Ovary (tissue), 7 donors: ENCODE measurements at regions not wholly inside any gene's neighbourhood (a gene's known extent, or its start where the extent isn't known, plus 50 kb on each side); places are given as distances from the start of the nearest gene placed in this dataset.

Source experiments
- DNase-seq, 5 donors: peaks; one replicate each; pipeline ENCODE4 v3.0.0-alpha.2; 2019 to 2020
- H3K27ac ChIP-seq, 2 donors: fragments of 200-600 bp; one replicate each; pipeline versions ENCODE4 v1.5.1 to v1.8.0; 2019 to 2022
- H3K27me3 ChIP-seq: fragments of 200-600 bp; one replicate; pipeline ENCODE4 v1.8.0; 2022
- H3K36me3 ChIP-seq: fragments of 200-600 bp; sonication (generic); one replicate; pipeline ENCODE4 v1.5.1; 2019
- H3K4me1 ChIP-seq: one replicate; pipeline ENCODE4 v1.8.1; 2013; ENCODE audit warnings: mild to moderate bottlenecking, moderate library complexity; ENCODE audit not compliant: insufficient read depth
- H3K4me3 ChIP-seq: fragments of 200-600 bp; sonication (generic); one replicate; pipeline ENCODE4 v1.5.1; 2017
- H3K9me3 ChIP-seq, 2 donors: fragments of 200-600 bp in 1 of 2; sonication (generic) in 1 of 2; one replicate each; pipeline versions ENCODE4 v1.5.1 to v1.8.1; 2013 to 2019; ENCODE audit warnings: mild to moderate bottlenecking in 1 of 2, moderate library complexity in 1 of 2
- EP300 ChIP-seq: sonication (generic); formaldehyde crosslinking; IDR thresholded peaks from one replicate; pipeline ENCODE4 v1.6.1; 2017; ENCODE audit warnings: antibody characterized with exemption
- POLR2A ChIP-seq: fragments of 450-650 bp; IDR thresholded peaks from one replicate; pipeline ENCODE4 v1.6.1; 2017; ENCODE audit warnings: antibody characterized with exemption, mild to moderate bottlenecking, moderate library complexity
- WGBS, 3 donors: extraction: QIAGEN DNeasy Blood & Tissue Kit in 1 of 3; methylation state at CpG; one replicate each; pipeline versions ENCODE4 v1.1.5 to v1.1.7; 2013 to 2017; 5-methylcytosine and 5-hydroxymethylcytosine counted together
- intact Hi-C, 4 donors: fragments of 100-400 bp; cut with DNase I; formaldehyde crosslinking; loops; one replicate each; pipeline versions ENCODE4 v1.11.0 to v1.15.1; 2022 to 2023
- TF ChIP-seq, protein P1 (sequence below), 3 donors: fragments of 450-650 bp in 2 of 3; fragments of 200-600 bp in 1 of 3; IDR thresholded peaks; one replicate each; pipeline versions ENCODE4 v1.5.1 to v1.8.0; 2016 to 2022; ENCODE audit warnings: antibody characterized with exemption in 3 of 3, mild to moderate bottlenecking in 1 of 3
- donor health status: DM: no; HTN: no; CAD: no; lungs with moderate emphysema.
- donor health status: DM: no; HTN: no; CAD: no.
- donor health status: Bipolar disorder and iron deficiency.
- donor health status: DM: no; HTN: no; CAD: no.
- donor health status: DM: yes; HTN: yes; CAD: no.

DNA sequence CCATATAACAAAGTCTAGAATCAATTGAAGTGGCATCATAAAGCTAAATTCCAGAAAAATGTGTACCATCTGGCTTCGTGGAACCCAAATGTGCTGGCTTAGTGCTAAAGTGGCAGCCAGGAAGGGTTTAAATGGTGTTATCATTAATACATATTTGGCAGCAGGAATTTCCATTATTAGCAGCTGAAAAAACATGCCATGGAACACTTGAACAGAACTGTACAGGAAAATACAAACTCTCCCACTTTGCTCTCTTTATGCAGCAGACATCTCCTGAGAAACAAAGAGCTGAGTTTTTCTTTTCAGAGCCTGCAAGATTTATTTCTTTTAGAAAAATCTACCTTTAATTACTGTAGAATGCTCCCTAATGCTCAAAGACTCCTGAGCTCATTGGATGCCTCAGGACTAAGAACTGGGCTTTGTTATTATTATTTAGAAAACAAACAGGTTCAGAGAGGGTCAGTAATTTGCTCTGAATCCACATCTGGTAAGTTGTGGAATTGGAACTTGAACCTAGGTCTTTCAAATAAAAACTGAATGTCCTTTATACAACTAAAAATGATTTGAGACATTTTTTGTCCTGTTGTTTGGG is 179.0 kb downstream of the LACC1 start:
- H3K36me3 ChIP-seq = no peaks in the 10 kb centered on the region
- H3K27ac ChIP-seq = no peak overlapping the region
- 5 to 21% (median 8%) methylated on average over 1 of the region's 1 CpG for WGBS, 3 donors
- intact Hi-C loops = loop anchor here in 1 of 4 donors (10.0 kb wide), 1 partner anchor 144 kb away; no protein-coding TSS in a partner anchor
- no peak overlapping the region for H3K4me3 ChIP-seq
- no peaks in the 10 kb centered on the region for H3K4me1 ChIP-seq
- DNase-seq = no peak
- TF ChIP-seq POLR2A = no peak
- no peak for TF ChIP-seq EP300
- TF ChIP-seq, protein P1, sequence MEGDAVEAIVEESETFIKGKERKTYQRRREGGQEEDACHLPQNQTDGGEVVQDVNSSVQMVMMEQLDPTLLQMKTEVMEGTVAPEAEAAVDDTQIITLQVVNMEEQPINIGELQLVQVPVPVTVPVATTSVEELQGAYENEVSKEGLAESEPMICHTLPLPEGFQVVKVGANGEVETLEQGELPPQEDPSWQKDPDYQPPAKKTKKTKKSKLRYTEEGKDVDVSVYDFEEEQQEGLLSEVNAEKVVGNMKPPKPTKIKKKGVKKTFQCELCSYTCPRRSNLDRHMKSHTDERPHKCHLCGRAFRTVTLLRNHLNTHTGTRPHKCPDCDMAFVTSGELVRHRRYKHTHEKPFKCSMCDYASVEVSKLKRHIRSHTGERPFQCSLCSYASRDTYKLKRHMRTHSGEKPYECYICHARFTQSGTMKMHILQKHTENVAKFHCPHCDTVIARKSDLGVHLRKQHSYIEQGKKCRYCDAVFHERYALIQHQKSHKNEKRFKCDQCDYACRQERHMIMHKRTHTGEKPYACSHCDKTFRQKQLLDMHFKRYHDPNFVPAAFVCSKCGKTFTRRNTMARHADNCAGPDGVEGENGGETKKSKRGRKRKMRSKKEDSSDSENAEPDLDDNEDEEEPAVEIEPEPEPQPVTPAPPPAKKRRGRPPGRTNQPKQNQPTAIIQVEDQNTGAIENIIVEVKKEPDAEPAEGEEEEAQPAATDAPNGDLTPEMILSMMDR (IDR thresholded peaks at IDR 0.05) = no peak
- no peaks in the 10 kb centered on the region for H3K9me3 ChIP-seq
- H3K27me3 ChIP-seq = no peaks in the 10 kb centered on the region

DNA sequence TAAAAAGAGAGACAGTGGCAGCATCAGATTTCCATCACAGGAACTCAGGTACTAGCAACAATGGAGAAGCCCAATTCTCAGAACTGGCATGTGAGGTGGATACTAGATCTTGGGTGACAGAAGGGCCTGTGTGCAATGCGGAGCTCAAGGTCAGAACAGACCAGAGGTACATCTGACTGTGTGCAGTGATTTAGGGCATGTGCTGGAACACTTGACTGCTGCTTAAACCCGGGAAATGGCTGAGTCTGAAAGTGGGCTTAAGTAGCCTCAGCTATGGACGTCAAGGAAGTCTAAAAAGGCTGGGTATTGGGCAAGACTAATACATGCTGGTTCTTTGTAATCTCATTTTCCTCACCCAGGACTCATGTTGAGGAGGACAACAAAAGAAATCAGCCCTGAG is 182.2 kb downstream of the LACC1 start:
- intact Hi-C loops = no loop called here
- Histone ChIP-seq H3K36me3 (no peaks in the 10 kb centered on the region), H3K4me3 (no peak overlapping the region), H3K4me1 (no peaks in the 10 kb centered on the region), H3K27me3 (no peaks in the 10 kb centered on the region), H3K9me3 (no peaks in the 10 kb centered on the region), H3K27ac (no peak overlapping the region)
- TF ChIP-seq EP300 (no peak), POLR2A (no peak)
- TF ChIP-seq, protein P1 (IDR thresholded peaks at IDR 0.05) = no peak
- DNase-seq = no peak
- WGBS, 3 donors = 83 to 91% (median 85%) methylated on average over 3 of the region's 3 CpGs

DNA sequence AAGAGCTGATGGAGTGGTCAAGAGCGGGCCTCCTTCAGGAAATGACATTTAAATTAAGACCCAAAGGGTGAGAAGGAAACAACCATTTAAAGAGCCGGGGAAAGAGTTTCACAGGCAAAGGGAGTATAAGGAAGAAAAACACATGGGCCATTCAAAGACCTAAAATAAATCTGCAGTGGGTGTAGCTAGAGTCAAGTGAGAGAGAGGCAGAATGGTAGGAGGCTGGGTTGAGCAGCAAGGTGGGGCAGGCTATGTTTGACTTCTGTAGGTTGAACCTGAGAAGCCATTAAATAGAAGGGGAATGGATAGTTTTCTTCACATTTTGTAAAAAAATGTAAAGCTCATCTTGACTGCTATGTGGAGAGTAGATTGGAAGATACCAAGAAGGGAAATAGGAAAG is 183.8 kb downstream of the LACC1 start:
- TF ChIP-seq, protein P1 (IDR thresholded peaks at IDR 0.05) = no peak
- TF ChIP-seq POLR2A (no peak), EP300 (no peak)
- intact Hi-C loops = no loop called here
- Histone ChIP-seq H3K4me1 (no peaks in the 10 kb centered on the region), H3K27me3 (no peaks in the 10 kb centered on the region), H3K36me3 (no peaks in the 10 kb centered on the region), H3K9me3 (no peaks in the 10 kb centered on the region), H3K27ac (no peak overlapping the region), H3K4me3 (no peak overlapping the region)
- no peak for DNase-seq
- 94 to 95% (median 95%) methylated on average over 2 of the region's 2 CpGs for WGBS, 3 donors

DNA sequence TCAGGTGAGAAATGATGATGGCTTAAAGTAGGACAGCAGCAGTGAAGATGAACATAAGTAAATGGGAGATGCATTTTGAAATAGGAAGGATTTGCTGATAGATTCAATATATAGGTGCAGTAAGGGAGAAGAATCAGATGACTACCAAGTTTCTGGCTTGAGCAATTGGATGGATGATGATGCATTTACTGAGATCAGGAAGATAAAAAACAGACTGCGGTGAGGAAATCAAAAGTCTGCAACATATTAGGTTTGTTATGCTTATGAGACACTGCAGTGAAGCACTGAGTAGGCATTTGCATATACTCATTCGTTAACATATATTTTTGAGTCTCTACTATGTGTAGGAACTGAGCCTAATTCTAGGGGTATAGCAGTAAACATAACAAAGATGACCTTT is 184.2 kb downstream of the LACC1 start:
- no peaks in the 10 kb centered on the region for H3K27me3 ChIP-seq
- DNase-seq = no peak
- H3K9me3 ChIP-seq = no peaks in the 10 kb centered on the region
- H3K4me1 ChIP-seq = no peaks in the 10 kb centered on the region
- 94 to 99% (median 95%) methylated on average over 2 of the region's 2 CpGs for WGBS, 3 donors
- H3K27ac ChIP-seq = no peak overlapping the region
- intact Hi-C loops = no loop called here
- H3K36me3 ChIP-seq = no peaks in the 10 kb centered on the region
- no peak overlapping the region for H3K4me3 ChIP-seq
- TF ChIP-seq, protein P1 (IDR thresholded peaks at IDR 0.05) = no peak
- TF ChIP-seq POLR2A (no peak), EP300 (no peak)
